HG02943 (cell line): ENCODE measurements at regions not wholly inside any gene's neighbourhood (a gene's known extent, or its start where the extent isn't known, plus 50 kb on each side); places are given as distances from the start of the nearest gene placed in this dataset.
"Not testable (repeated sequence)": the region's sequence is repeated elsewhere in the genome, so short reads cannot be mapped to it uniquely, and the experiment has no call there.

Source experiments
- ATAC-seq: cut with Tn5 transposase; IDR thresholded peaks from one replicate; pipeline ENCODE4 v1.9.1; 2021; ENCODE audit warnings: mild to moderate bottlenecking, low read depth, moderate library complexity; ENCODE audit not compliant: unreplicated experiment

GRCh38 chr5:142542078-142542477 is 143.8 kb downstream of the FGF1 start:
- no peak for ATAC-seq

GRCh38 chr5:142540922-142541422 is 144.9 kb downstream of the FGF1 start:
- no peak for ATAC-seq

GRCh38 chr5:142539154-142539740 is 146.6 kb downstream of the FGF1 start:
- ATAC-seq = no peak

- ATAC-seq = no peak
Measured at GRCh38 chr5:142537938-142538337, 148.0 kb downstream of the FGF1 start.

- no peak for ATAC-seq
Measured at GRCh38 chr5:142532781-142533176, 153.1 kb downstream of the FGF1 start.

DNA sequence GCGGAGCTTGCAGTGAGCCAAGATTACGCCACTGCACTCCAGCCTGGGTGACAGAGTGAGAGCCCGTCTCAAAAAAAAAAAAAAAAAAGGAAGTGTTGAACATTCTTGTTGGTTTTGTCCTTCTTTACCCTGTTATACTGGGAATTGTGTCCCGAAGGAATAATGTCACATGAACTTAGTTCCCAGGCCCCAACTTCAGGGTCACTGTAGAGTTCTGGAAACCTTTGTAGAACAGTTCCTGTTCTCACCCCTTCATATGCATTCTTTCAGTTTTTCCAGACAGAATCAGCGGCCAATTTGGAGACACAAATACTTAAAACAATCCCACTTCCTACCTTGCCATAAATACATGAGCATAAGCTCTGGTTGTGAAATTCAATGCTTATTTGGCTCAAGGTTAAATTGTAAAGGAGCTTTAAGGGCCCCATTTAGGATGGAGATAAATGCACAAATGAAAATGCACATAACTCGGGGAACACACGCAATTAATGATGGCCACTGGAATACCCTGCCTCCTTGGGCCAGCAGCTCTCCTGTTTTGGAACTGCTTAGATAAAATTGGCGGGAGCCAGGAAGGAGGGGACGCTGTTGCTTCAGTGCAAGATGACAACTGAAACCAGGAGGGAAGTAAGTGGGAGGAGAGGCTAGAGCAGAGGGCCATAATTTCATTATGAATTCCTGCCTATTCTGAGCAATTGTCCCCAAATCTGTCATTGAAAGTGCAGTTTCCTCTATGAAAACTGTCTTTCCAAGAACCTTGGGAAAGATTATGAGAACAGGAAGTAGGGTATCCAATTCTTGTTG is 153.7 kb downstream of the FGF1 start:
- ATAC-seq = no peak

- ATAC-seq = no peak
Measured at GRCh38 chr5:142530904-142531303, 155.0 kb downstream of the FGF1 start.

DNA sequence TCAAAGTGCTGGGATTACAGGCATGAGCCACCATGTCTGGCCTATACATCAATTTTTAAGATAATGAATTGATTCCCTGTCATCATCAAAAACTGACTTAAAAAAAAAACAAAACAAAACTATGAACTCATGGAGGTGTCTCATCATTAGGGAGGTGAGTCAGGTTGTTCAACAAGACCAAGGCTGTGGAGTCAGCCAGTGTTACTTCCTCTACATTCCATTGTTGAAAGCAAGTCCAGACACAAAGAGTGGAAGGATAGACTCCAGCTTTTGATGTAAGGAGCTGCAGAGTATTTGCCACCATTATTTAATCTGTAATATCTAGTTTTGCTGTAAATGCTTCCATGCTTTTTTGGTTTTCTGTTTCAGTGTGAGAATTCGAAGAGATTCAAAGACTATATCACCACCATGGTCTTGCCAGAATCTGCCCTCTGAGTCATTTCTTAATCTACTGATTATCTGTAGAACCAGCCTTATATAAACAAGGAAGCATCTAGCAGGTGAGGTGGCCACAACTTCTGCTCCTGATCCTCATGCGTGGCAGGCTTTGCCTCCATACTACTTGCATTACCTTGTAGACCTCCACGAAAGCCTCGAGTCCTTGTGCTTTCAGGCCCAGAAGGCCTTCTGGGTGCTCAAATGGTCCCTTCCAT is 156.1 kb downstream of the FGF1 start:
- no peak for ATAC-seq

GRCh38 chr5:142527664-142528295 is 158.1 kb downstream of the FGF1 start:
- no peak for ATAC-seq

GRCh38 chr5:142527234-142527633 is 158.7 kb downstream of the FGF1 start:
- ATAC-seq = no peak

DNA sequence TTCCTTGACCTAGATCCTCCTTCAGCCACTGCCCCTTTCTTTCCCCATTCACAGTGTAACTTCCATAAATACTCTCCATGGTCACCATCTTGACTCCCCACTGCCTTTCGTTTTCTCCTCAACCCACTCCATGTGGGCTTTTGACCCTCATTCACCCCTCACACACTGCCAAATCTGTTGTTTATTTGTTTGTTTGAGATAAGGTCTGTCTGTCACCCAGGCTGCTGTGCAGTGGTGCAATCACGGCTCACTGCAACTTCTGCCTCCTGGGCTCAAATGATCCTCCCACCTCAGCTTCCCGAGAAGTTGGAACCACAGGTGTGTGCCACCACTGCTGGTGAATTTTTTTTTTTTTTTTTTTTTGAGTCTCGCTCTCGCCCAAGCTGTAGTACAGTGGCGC is 162.9 kb downstream of the FGF1 start:
- no peak for ATAC-seq

DNA sequence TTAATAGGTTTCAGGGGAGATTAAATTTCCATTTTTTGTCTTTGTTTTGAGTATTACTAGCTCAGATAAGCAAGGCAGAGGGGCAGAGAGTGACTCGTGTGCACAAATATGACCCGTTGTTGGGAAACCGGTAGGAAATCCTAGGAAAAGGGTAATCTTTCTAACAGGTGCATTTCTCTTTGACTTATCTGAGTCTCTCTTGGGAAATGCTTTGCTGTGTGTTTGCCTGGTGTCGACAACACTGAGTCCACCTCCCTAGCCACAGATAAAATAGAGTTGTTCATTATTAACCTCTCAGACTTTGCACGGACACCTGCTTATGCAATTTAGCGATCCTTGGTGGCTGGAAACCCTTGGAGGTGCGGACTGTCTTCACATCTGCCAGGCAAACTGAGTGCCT is 164.2 kb downstream of the FGF1 start:
- no peak for ATAC-seq

DNA sequence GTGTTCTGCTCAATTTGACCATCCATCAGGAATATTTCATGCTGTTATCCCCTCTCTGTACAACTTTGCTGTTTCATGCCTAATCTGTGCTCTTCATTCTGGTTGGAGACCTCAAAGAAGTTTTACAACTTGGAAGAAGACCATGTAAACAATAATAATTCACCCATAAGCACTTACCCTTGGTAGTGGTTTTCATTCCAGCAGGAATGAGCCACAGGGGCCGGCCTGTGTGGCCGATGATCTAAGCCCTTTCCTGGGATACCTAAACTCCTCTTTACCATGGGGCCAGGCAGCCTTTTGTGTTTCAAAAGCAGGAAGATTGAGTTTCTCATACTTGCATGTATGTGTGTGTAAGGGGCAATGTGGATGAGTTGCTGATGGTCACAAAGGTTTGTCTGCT is 165.0 kb downstream of the FGF1 start:
- no peak for ATAC-seq

DNA sequence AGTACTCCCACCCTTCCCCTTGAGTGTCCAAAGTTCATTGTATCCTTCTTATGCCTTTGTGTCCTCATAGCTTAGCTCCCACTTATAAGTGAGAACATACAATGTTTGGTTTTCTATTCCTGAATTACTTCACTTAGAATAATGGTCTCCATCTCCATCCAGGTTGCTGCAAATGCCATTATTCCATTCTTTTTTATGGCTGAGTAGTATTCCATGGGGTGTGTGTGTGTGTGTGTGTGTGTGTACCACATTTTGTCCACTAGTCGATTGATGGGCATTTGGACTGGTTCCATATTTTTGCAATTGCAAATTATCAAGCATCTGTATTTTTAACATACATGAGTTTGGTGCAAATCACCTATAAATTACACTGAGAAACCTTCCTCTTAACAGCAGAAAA is 166.0 kb downstream of the FGF1 start:
- not testable (repeated sequence) for ATAC-seq

GRCh38 chr5:142517840-142518239 is 168.1 kb downstream of the FGF1 start:
- no peak for ATAC-seq

GRCh38 chr5:142516732-142517131 is 169.2 kb downstream of the FGF1 start:
- no peak for ATAC-seq

- ATAC-seq = no peak
Measured at GRCh38 chr5:142515036-142515435, 170.9 kb downstream of the FGF1 start.

DNA sequence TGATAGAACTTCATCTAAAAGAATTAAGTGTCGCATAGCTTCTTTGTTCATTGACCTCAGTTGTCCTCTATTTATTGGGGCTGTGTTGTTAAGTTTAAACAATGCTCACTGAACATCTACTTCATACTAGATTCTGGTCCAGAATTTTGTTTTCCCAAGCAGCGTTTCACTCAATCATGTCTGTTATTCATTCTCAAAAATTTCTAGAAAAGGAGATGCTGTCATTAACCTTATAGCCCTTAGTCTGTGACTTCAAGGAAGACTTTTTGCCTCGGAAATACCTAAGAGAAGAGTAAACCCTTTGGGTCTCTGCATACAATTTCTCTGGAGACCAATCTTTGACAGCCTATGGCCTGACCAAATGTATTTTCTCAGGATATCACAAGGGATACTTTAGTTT is 171.7 kb downstream of the FGF1 start:
- no peak for ATAC-seq

- no peak for ATAC-seq
Measured at GRCh38 chr5:142512043-142513042, 173.5 kb downstream of the FGF1 start.

- no peak for ATAC-seq
Measured at GRCh38 chr5:142511358-142511757, 174.5 kb downstream of the FGF1 start.
